HG03139 (cell line): ENCODE measurements at regions not wholly inside any gene's neighbourhood (a gene's known extent, or its start where the extent isn't known, plus 50 kb on each side); places are given as distances from the start of the nearest gene placed in this dataset.
"Not testable (repeated sequence)": the region's sequence is repeated elsewhere in the genome, so short reads cannot be mapped to it uniquely, and the experiment has no call there.

ENCODE experiments used
- ATAC-seq: cut with Tn5 transposase; IDR thresholded peaks from one replicate; pipeline ENCODE4 v1.9.1; 2021; ENCODE audit not compliant: unreplicated experiment

- ATAC-seq = not testable (repeated sequence)
Measured at GRCh38 chr10:15921423-15921945, 61.2 kb upstream of the MINDY3 start.

- no peak for ATAC-seq
Measured at GRCh38 chr10:15931376-15931775, 71.1 kb upstream of the MINDY3 start.

GRCh38 chr10:15939543-15939942 lies 79.2 kb upstream of the MINDY3 start:
- not testable (repeated sequence) for ATAC-seq

- ATAC-seq = no peak
Measured at GRCh38 chr10:15943426-15943825, 83.1 kb upstream of the MINDY3 start.

GRCh38 chr10:15954188-15954587 lies 93.9 kb upstream of the MINDY3 start:
- no peak for ATAC-seq

- no peak for ATAC-seq
Measured at GRCh38 chr10:15960277-15960676, 100.0 kb upstream of the MINDY3 start.

GRCh38 chr10:15972736-15973135 lies 112.4 kb upstream of the MINDY3 start:
- ATAC-seq = not testable (repeated sequence)

GRCh38 chr10:15985690-15986089 lies 125.4 kb upstream of the MINDY3 start:
- ATAC-seq = no peak

- ATAC-seq = no peak
Measured at GRCh38 chr10:15990535-15991129, 130.3 kb upstream of the MINDY3 start.

GRCh38 chr10:15997313-15997712 lies 137.0 kb upstream of the MINDY3 start:
- ATAC-seq = no peak

GRCh38 chr10:16001581-16001980 lies 141.3 kb upstream of the MINDY3 start:
- ATAC-seq = no peak

- no peak for ATAC-seq
Measured at GRCh38 chr10:16009785-16010184, 149.5 kb upstream of the MINDY3 start.

- ATAC-seq = no peak
Measured at GRCh38 chr10:16011548-16011947, 151.2 kb upstream of the MINDY3 start.

- ATAC-seq = no peak
Measured at GRCh38 chr10:16014469-16014868, 154.2 kb upstream of the MINDY3 start.

GRCh38 chr10:16016688-16017087 lies 156.4 kb upstream of the MINDY3 start:
- ATAC-seq = no peak

- ATAC-seq = no peak
Measured at GRCh38 chr10:16020836-16021235, 160.5 kb upstream of the MINDY3 start.

- not testable (repeated sequence) for ATAC-seq
Measured at GRCh38 chr10:16026832-16027231, 166.5 kb upstream of the MINDY3 start.

- no peak for ATAC-seq
Measured at GRCh38 chr10:16030562-16030961, 170.3 kb upstream of the MINDY3 start.

- ATAC-seq = no peak
Measured at GRCh38 chr10:16049050-16049449, 188.7 kb upstream of the MINDY3 start.

GRCh38 chr10:16049782-16050181 lies 189.5 kb upstream of the MINDY3 start:
- ATAC-seq = no peak

GRCh38 chr10:16063350-16063749 lies 203.0 kb upstream of the MINDY3 start:
- no peak for ATAC-seq

- ATAC-seq = not testable (repeated sequence)
Measured at GRCh38 chr10:16083551-16083950, 223.2 kb upstream of the MINDY3 start.

GRCh38 chr10:16105082-16105481 lies 244.8 kb upstream of the MINDY3 start:
- ATAC-seq = no peak
